ENCODE measurements at regions not wholly inside any gene's neighbourhood (a gene's known extent, or its start where the extent isn't known, plus 50 kb on each side); places are given as distances from the start of the nearest gene placed in this dataset.

DNA sequence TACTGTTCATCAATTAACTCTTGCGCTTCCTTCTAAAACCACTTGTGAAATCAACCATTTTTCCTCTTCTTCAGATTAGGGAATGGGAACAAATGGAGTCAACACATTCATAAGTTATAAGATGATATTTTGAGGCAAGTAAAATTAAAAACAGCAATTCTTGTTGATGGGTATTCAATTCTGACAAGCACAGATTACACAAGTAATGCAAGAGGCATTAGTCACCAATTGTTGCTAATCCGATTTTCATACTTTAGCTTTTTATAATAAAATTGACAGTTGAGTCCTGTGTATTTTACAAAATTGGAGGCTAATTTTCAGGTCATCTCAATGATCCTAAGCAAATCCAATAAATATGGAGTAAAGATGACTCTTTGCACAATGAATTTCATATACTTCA lies 918.4 kb upstream of the SOX9 start:
- no peak overlapping the region for H4K91ac ChIP-seq (replicated peaks; ENCODE audit: insufficient read length, low read length)
- H3K4me1 ChIP-seq (replicated peaks in 1 of 4; ENCODE audit: control insufficient read depth in 3 of 4, insufficient read depth in 4 of 4, low read length in 3 of 4), result no peaks in the 10 kb centered on the region
- H2AK5ac ChIP-seq (ENCODE audit: low read depth, low read length), result no peak overlapping the region
- POLR2A ChIA-PET (ENCODE audit: partially characterized antibody), result no interaction called here
- no peaks in the 10 kb centered on the region for H3K36me3 ChIP-seq (ENCODE audit: control insufficient read depth in 2 of 4, insufficient read depth in 4 of 4, low read length in 3 of 4)
- H3K18ac ChIP-seq (ENCODE audit: extremely low read depth, low read length), result no peak overlapping the region
- H2BK15ac ChIP-seq (ENCODE audit: low read length), result no peak overlapping the region
- no peaks in the 10 kb centered on the region for H3K23me2 ChIP-seq (ENCODE audit: low read depth, low read length)
- H2AFZ ChIP-seq (ENCODE audit: low read length), result no peak overlapping the region
- whole genome bisulfite sequencing, 2 experiments (ENCODE audit: extremely low coverage in 1 of 2, insufficient coverage in 1 of 2, insufficient read length in 1 of 2, insufficient replicate concordance in 2 of 2, low coverage in 1 of 2, low lambda C conversion rate in 2 of 2, missing lambda C conversion rate in 1 of 2), result 94% methylated on average over 2 of the region's 2 CpGs; no CpG with 5 or more reads in 1 of the 2 experiments
- no peaks in the 10 kb centered on the region for H3K27me3 ChIP-seq (replicated peaks in 1 of 4; ENCODE audit: control insufficient read depth in 3 of 4, extremely low read depth in 1 of 4, insufficient read depth in 3 of 4, low read length in 3 of 4)
- no peak overlapping the region for H3K56ac ChIP-seq (replicated peaks; ENCODE audit: insufficient read length, low read depth, low read length)
- no peak overlapping the region for H3K9ac ChIP-seq (replicated peaks in 1 of 4; ENCODE audit: extremely low read depth in 1 of 4, low read depth in 3 of 4, low read length in 3 of 4)
- DNase-seq (ENCODE audit: low read depth in 1 of 2, low spot score in 2 of 2), result no peak
- no peak overlapping the region for H3K27ac ChIP-seq (ENCODE audit: low read depth, low read length)
- H3K79me1 ChIP-seq (ENCODE audit: low read depth, low read length), result no peaks in the 10 kb centered on the region
- H3K14ac ChIP-seq (ENCODE audit: insufficient read length), result no peak overlapping the region
- FAIRE-seq, result no peak
- no peak overlapping the region for H2BK12ac ChIP-seq (ENCODE audit: low read depth, low read length)
- no peaks in the 10 kb centered on the region for H3K79me2 ChIP-seq (ENCODE audit: control insufficient read depth in 1 of 2, insufficient read depth in 2 of 2, low read length in 2 of 2)
- CTCF ChIA-PET (ENCODE audit: partially characterized antibody), result no interaction called here
- no peak for TF ChIP-seq SRF (IDR thresholded peaks at IDR 0.05; ENCODE audit: low read depth, low read length)
- TF ChIP-seq, protein P1, sequence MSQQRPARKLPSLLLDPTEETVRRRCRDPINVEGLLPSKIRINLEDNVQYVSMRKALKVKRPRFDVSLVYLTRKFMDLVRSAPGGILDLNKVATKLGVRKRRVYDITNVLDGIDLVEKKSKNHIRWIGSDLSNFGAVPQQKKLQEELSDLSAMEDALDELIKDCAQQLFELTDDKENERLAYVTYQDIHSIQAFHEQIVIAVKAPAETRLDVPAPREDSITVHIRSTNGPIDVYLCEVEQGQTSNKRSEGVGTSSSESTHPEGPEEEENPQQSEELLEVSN (IDR thresholded peaks at IDR 0.05), result no peak
- no peak for TF ChIP-seq TAF7 (optimal IDR thresholded peaks at IDR 0.05; ENCODE audit: borderline replicate concordance, low read depth, low read length)
- no peak for TF ChIP-seq SIRT6 (IDR thresholded peaks at IDR 0.05; ENCODE audit: low read length)
- TF ChIP-seq SP2 (IDR thresholded peaks at IDR 0.05; ENCODE audit: low read length), result no peak
- TF ChIP-seq KDM4A (IDR thresholded peaks at IDR 0.05; ENCODE audit: low read depth, low read length, severe bottlenecking), result no peak
- no peak for TF ChIP-seq HDAC6 (IDR thresholded peaks at IDR 0.05; ENCODE audit: low read depth, low read length)
- no peak overlapping the region for H3K4me3 ChIP-seq (ENCODE audit: extremely low read depth in 1 of 4, insufficient read depth in 2 of 4, low read depth in 3 of 4, low read length in 4 of 4)
- no peaks in the 10 kb centered on the region for H4K20me1 ChIP-seq (replicated peaks in 1 of 2; ENCODE audit: control insufficient read depth in 1 of 2, insufficient read depth in 2 of 2, low read length in 2 of 2)
- H2BK5ac ChIP-seq (ENCODE audit: low read depth, low read length), result no peak overlapping the region
- no peaks in the 10 kb centered on the region for H3K9me3 ChIP-seq (ENCODE audit: insufficient read depth in 2 of 2, low read depth in 1 of 2, low read length in 1 of 2)
- H2BK120ac ChIP-seq (replicated peaks; ENCODE audit: low read depth, low read length), result no peak overlapping the region
- H3K23ac ChIP-seq (ENCODE audit: insufficient read length), result no peak overlapping the region
- H4K8ac ChIP-seq (ENCODE audit: extremely low read depth, insufficient read depth, low read length), result no peak overlapping the region
- no peak overlapping the region for H3K4me2 ChIP-seq (ENCODE audit: insufficient read depth in 1 of 2, low read depth in 2 of 2, low read length in 2 of 2)
- H4K5ac ChIP-seq (ENCODE audit: insufficient read length, low read depth, low read length), result no peak overlapping the region
- no peak overlapping the region for H2BK20ac ChIP-seq (ENCODE audit: low read length)
- H3K4ac ChIP-seq (replicated peaks; ENCODE audit: insufficient read length, low read depth, low read length), result no peak overlapping the region
